Spleen (tissue), 11 donors: ENCODE measurements at regions not wholly inside any gene's neighbourhood (a gene's known extent, or its start where the extent isn't known, plus 50 kb on each side); places are given as distances from the start of the nearest gene placed in this dataset.
"Not testable (repeated sequence)": the region's sequence is repeated elsewhere in the genome, so short reads cannot be mapped to it uniquely, and the experiment has no call there.

ENCODE experiments used
- DNase-seq: peaks from one replicate; pipeline ENCODE4 v3.0.0-alpha.2; 2020
- H3K27ac ChIP-seq, 8 donors: fragments of 200-600 bp; sonication (generic) in 7 of 8; 1 replicate in 4 of 8; 2 replicates in 4 of 8; pipeline versions ENCODE4 v1.5.0 to v1.8.0; 2016 to 2021; ENCODE audit warnings: inconsistent platforms in 4 of 8, mild to moderate bottlenecking in 4 of 8, moderate library complexity in 1 of 8
- H3K27me3 ChIP-seq, 7 donors: fragments of 200-600 bp; sonication (generic) in 6 of 7; replicated peaks in 1 of 7; 1 replicate in 4 of 7; 2 replicates in 3 of 7; pipeline versions ENCODE4 v1.5.0 to v1.8.0; 2016 to 2021; ENCODE audit warnings: inconsistent platforms in 3 of 7, mild to moderate bottlenecking in 1 of 7
- H3K36me3 ChIP-seq, 6 donors: fragments of 200-600 bp; sonication (generic) in 5 of 6; 1 replicate in 4 of 6; 2 replicates in 2 of 6; pipeline versions ENCODE4 v1.5.0 to v1.8.0; 2016 to 2021; ENCODE audit warnings: inconsistent platforms in 2 of 6
- H3K4me1 ChIP-seq, 6 donors: fragments of 200-600 bp; sonication (generic) in 5 of 6; 1 replicate in 3 of 6; 2 replicates in 3 of 6; pipeline versions ENCODE4 v1.5.0 to v1.8.0; 2016 to 2021; ENCODE audit warnings: inconsistent platforms in 3 of 6
- H3K4me3 ChIP-seq, 8 donors: fragments of 200-600 bp; sonication (generic) in 7 of 8; 1 replicate in 4 of 8; 2 replicates in 4 of 8; pipeline versions ENCODE4 v1.5.0 to v1.8.0; 2016 to 2021; ENCODE audit warnings: inconsistent platforms in 4 of 8, mild to moderate bottlenecking in 4 of 8, moderate library complexity in 2 of 8
- H3K9me3 ChIP-seq, 8 donors: fragments of 200-600 bp; sonication (generic) in 7 of 8; 1 replicate in 4 of 8; 2 replicates in 4 of 8; pipeline versions ENCODE4 v1.5.0 to v1.8.0; 2016 to 2021; ENCODE audit warnings: inconsistent platforms in 4 of 8
- POLR2A ChIP-seq, 3 donors: fragments of 450-650 bp; IDR thresholded peaks; one replicate each; pipeline ENCODE4 v1.5.1; 2017; ENCODE audit warnings: antibody characterized with exemption in 3 of 3, mild to moderate bottlenecking in 1 of 3
- POLR2AphosphoS5 ChIP-seq, 3 donors: sonication (generic); formaldehyde crosslinking; IDR thresholded peaks; one replicate each; pipeline ENCODE4 v1.5.1; 2017; ENCODE audit warnings: antibody characterized with exemption in 3 of 3
- WGBS, 5 donors: extraction: QIAGEN DNeasy Blood & Tissue Kit in 3 of 5; methylation state at CpG; one replicate each; pipeline versions ENCODE4 v1.1.5 to v1.1.7; 2013 to 2018; 5-methylcytosine and 5-hydroxymethylcytosine counted together
- intact Hi-C: fragments of 100-400 bp; cut with DNase I; formaldehyde crosslinking; loops from one replicate; pipeline ENCODE4 v1.15.0; 2023; ENCODE audit warnings: low total_unique reads
- TF ChIP-seq, protein P1 (sequence below), 11 experiments: fragments of 200-600 bp in 7 of 11; fragments of 450-650 bp in 4 of 11; sonication (generic) in 4 of 11; IDR thresholded peaks in 8 of 11; conservative IDR thresholded peaks in 3 of 11; 1 replicate in 7 of 11; 2 replicates in 4 of 11; pipeline versions ENCODE4 v1.4.0 to v1.8.0; 2016 to 2021; ENCODE audit warnings: antibody characterized with exemption in 11 of 11, inconsistent platforms in 4 of 11, mild to moderate bottlenecking in 1 of 11
- donor health status: healthy with polysubstance abuse.
- donor health status: DM: no; HTN: no; CAD: no; lungs with moderate emphysema.
- donor health status: DM: no; HTN: no; CAD: no.
- donor health status: Bipolar disorder and iron deficiency.
- donor health status: healthy.
- donor health status: DM: no; HTN: no; CAD: no.
- donor health status: DM: yes; HTN: yes; CAD: no.

DNA sequence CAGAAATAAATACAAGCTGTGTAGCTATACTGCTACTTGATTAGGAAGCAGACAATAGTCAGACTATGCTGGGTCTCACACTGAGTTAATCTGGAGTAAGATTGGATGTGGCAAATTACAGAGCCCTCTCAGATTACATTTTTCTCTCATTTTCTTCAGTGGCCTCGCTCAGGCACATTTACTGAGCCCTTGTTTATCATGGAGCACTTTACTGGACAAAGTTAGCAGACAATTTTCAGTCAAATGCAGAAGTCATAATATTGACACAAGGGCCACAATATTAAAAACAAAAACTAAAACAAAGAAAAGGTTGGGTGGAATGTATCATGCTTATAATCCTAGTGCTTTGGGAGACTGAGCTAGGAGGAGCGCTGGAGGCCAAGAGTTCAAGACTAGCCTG lies 95.0 kb upstream of the MAP3K7 start:
- intact Hi-C loops: no loop called here
- 50 to 83% (median 75%) methylated on average over 2 of the region's 2 CpGs for WGBS, 5 donors
- TF ChIP-seq POLR2AphosphoS5 (IDR thresholded peaks at IDR 0.05): no peak
- TF ChIP-seq, protein P1, sequence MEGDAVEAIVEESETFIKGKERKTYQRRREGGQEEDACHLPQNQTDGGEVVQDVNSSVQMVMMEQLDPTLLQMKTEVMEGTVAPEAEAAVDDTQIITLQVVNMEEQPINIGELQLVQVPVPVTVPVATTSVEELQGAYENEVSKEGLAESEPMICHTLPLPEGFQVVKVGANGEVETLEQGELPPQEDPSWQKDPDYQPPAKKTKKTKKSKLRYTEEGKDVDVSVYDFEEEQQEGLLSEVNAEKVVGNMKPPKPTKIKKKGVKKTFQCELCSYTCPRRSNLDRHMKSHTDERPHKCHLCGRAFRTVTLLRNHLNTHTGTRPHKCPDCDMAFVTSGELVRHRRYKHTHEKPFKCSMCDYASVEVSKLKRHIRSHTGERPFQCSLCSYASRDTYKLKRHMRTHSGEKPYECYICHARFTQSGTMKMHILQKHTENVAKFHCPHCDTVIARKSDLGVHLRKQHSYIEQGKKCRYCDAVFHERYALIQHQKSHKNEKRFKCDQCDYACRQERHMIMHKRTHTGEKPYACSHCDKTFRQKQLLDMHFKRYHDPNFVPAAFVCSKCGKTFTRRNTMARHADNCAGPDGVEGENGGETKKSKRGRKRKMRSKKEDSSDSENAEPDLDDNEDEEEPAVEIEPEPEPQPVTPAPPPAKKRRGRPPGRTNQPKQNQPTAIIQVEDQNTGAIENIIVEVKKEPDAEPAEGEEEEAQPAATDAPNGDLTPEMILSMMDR (IDR thresholded peaks at IDR 0.05 in 8 of 11, conservative IDR thresholded peaks at IDR 0.05 in 3 of 11): no peak
- TF ChIP-seq POLR2A (IDR thresholded peaks at IDR 0.05): no peak
- H3K4me1 ChIP-seq: no peaks in the 10 kb centered on the region
- H3K27me3 ChIP-seq: no peaks in the 10 kb centered on the region
- H3K27ac ChIP-seq: no peak overlapping the region
- no peaks in the 10 kb centered on the region for H3K9me3 ChIP-seq
- H3K36me3 ChIP-seq: no peaks in the 10 kb centered on the region
- DNase-seq: no peak
- no peak overlapping the region for H3K4me3 ChIP-seq

DNA sequence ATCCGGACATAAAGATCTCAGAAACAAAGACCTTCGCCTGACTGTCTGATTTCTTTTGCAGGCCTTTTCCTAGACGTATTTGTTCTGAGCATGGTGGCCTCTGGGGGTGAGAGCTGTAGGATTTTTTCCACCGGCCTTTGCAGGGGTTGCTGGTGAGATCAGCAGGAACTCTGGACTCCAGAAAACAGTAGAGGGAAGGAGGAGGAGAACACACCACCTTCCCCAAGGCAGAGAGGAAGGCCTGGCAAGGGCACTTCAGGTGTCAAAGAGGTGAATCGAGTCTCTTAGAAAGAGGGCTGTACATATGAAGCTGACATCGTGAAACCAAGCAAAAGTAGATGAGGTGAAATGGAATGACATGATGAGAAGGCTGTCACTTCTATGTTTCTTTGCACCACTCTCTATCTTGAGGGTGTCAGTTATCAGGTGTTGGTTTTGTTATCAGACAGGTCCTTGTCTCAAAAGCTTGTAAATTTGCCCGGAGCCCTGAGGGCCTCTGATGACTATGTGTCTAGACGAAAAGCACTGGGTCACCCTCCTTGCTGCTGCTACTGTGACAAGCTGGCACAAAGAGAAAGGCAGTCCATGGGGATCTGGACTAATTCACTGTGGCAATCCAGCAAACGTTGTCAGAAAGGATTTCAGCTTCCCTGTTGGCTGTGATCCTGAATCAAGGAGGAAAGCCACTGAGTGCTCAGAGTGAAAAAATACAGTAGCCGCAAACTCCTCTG lies 91.3 kb upstream of the MAP3K7 start:
- H3K27me3 ChIP-seq: no peaks in the 10 kb centered on the region
- H3K4me3 ChIP-seq: no peak overlapping the region
- H3K36me3 ChIP-seq: no peaks in the 10 kb centered on the region
- WGBS, 5 donors: 76 to 88% (median 80%) methylated on average over 10 of the region's 10 CpGs
- no peak for DNase-seq
- H3K27ac ChIP-seq: no peak overlapping the region
- no peaks in the 10 kb centered on the region for H3K9me3 ChIP-seq
- TF ChIP-seq POLR2AphosphoS5 (IDR thresholded peaks at IDR 0.05) (no peak), POLR2A (IDR thresholded peaks at IDR 0.05) (no peak)
- TF ChIP-seq, protein P1 (IDR thresholded peaks at IDR 0.05 in 8 of 11, conservative IDR thresholded peaks at IDR 0.05 in 3 of 11): no peak
- intact Hi-C loops: no loop called here
- H3K4me1 ChIP-seq: no peaks in the 10 kb centered on the region

DNA sequence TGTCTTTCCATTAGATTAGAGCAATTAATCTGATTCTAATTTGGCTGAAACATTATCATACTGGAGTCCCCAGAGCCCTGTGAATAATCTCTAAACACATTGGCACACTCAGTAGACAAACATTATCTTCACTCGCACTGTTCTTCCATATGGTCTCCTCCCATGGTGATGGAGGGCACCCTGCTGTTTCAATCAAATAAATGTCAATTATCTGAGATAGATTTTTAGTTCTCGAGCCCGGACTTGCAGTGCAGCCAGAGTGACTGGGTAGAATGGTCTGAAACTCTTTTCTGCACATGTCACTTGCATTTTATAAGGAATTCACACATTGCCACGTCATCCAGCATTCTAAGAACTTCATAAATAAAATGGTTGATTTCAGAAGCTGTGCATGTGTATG lies 90.6 kb upstream of the MAP3K7 start:
- no peaks in the 10 kb centered on the region for H3K36me3 ChIP-seq
- H3K27ac ChIP-seq: no peak overlapping the region
- intact Hi-C loops: no loop called here
- DNase-seq: no peak
- H3K4me1 ChIP-seq: no peaks in the 10 kb centered on the region
- TF ChIP-seq POLR2A (IDR thresholded peaks at IDR 0.05): no peak
- TF ChIP-seq POLR2AphosphoS5 (IDR thresholded peaks at IDR 0.05): no peak
- TF ChIP-seq, protein P1 (IDR thresholded peaks at IDR 0.05 in 8 of 11, conservative IDR thresholded peaks at IDR 0.05 in 3 of 11): no peak
- no peak overlapping the region for H3K4me3 ChIP-seq
- H3K27me3 ChIP-seq: no peaks in the 10 kb centered on the region
- H3K9me3 ChIP-seq: no peaks in the 10 kb centered on the region
- 79 to 92% (median 84%) methylated on average over 4 of the region's 4 CpGs for WGBS, 5 donors

DNA sequence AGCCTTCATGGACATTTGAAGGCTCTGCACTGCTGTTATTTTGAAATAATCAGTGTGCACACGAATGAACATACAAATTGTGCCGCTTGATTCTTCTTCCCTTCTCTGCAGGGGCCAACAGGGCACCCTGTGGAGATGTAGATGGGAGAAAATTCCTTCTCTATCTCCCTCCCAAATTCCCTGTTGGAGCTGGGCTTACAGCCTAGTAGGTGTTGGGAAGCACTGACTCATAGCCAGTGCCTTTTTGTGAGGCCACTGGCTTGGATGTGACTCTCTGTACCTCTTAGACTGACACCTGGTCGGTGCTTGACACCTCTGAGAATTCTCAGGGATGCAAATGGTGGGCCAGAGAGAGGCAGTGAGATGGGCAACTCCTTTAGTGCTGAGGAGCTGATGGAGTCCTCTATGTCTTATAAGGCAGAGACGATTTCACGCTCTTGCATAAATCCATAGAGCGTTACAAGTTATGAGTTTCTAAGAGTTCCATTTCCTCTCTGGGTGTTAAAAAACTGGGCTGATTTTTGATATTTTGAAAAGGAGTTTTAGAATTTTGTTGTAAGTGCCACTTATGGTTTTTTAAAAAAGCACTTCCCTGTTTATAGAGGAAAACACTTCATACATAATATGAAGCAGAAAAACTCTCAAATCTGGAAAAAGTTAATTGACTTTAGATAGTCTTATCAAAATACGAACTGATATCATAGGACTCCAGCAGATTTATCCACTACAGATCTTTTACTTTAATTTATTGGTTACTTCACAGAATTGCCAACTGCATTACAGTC lies 89.8 kb upstream of the MAP3K7 start:
- H3K27ac ChIP-seq: no peak overlapping the region
- H3K27me3 ChIP-seq: no peaks in the 10 kb centered on the region
- 63 to 81% (median 69%) methylated on average over 7 of the region's 7 CpGs for WGBS, 5 donors
- H3K36me3 ChIP-seq: no peaks in the 10 kb centered on the region
- intact Hi-C loops: no loop called here
- TF ChIP-seq POLR2A (IDR thresholded peaks at IDR 0.05): no peak
- TF ChIP-seq, protein P1 (IDR thresholded peaks at IDR 0.05 in 8 of 11, conservative IDR thresholded peaks at IDR 0.05 in 3 of 11): no peak
- no peak for TF ChIP-seq POLR2AphosphoS5 (IDR thresholded peaks at IDR 0.05)
- H3K4me1 ChIP-seq: no peaks in the 10 kb centered on the region
- DNase-seq: no peak
- no peak overlapping the region for H3K4me3 ChIP-seq
- no peaks in the 10 kb centered on the region for H3K9me3 ChIP-seq

DNA sequence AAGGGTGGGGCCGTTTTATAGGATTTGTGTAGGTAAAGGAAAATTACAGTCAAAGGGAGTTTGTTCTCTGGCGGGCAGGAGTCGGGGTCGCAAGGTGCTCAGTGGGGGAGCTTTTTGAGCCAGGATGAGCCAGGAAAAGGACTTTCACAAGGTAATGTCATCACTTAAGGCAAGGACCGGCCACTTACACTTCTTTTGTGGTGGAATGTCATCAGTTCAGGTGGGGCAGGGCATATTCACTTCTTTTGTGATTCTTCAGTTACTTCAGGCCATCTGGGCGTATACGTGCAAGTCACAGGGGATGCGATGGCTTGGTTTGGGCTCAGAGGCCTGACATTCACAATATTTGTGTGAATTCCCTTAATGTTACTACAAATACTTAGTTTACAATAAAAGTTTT lies 88.2 kb upstream of the MAP3K7 start:
- DNase-seq, H3K27ac ChIP-seq, H3K4me1 ChIP-seq, H3K4me3 ChIP-seq, intact Hi-C loops, H3K27me3 ChIP-seq, H3K9me3 ChIP-seq, H3K36me3 ChIP-seq: not testable (repeated sequence)
- 81 to 96% (median 85%) methylated on average over 5 to 8 of the region's 8 CpGs for WGBS, 5 donors

DNA sequence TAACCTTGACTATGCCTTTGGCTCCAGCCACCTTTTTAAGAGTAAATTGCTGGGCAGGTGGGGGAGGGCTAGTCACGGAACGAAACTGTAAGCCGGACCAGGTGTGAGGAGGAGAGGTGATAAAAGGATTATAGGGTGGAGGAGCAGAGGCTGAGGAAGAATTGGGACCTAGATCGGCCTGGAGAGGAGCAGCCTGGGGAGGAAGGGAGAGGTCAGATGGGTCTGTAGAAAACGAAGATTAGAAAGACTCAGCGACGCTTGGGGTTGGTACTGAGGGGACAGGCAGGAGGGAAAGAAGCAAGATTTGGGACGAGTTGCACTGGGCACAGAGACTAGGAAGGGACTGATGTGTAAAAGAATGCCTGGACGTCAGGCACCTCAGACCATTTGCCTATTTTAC lies 87.2 kb upstream of the MAP3K7 start:
- intact Hi-C loops, H3K27me3 ChIP-seq, H3K4me3 ChIP-seq, DNase-seq, H3K9me3 ChIP-seq, H3K27ac ChIP-seq, H3K4me1 ChIP-seq, H3K36me3 ChIP-seq: not testable (repeated sequence)
- 74 to 82% (median 79%) methylated on average over 6 to 9 of the region's 9 CpGs for WGBS, 5 donors
